NCI-H1092 treated with DMSO at 0.1 percent for 48 hours (cell line): ENCODE measurements at regions not wholly inside any gene's neighbourhood (a gene's known extent, or its start where the extent isn't known, plus 50 kb on each side); places are given as distances from the start of the nearest gene placed in this dataset.

Source experiments
- DNase-seq: peaks from one replicate; lab custom pipeline; 2025; lab: John Stamatoyannopoulos, UW

- DNase-seq = no peak
Measured at GRCh38 chr3:127350172-127351050, 62.6 kb upstream of the PRR20G start.

- no peak for DNase-seq
Measured at GRCh38 chr3:127349501-127350171, 61.8 kb upstream of the PRR20G start.

DNA sequence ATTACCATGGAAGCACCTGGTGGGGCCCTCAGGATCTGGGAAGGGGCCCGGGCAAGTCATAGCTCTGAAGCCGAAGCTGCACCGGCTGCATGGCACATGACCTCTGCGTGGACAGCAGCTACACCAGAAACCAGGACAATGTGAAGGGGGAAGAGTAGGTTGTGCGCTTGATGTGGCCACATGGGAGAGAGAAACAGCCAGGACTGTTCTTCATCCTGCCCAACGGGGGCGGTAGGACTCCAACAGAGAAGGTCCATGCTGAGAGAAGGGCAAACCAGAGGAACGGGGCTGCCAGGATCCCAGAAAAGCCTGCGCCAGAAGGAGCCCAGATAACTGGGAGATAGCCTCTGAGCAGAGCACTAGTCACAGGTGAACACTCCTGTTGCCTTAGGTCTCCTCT is 54.9 kb upstream of the PRR20G start:
- DNase-seq = no peak

DNA sequence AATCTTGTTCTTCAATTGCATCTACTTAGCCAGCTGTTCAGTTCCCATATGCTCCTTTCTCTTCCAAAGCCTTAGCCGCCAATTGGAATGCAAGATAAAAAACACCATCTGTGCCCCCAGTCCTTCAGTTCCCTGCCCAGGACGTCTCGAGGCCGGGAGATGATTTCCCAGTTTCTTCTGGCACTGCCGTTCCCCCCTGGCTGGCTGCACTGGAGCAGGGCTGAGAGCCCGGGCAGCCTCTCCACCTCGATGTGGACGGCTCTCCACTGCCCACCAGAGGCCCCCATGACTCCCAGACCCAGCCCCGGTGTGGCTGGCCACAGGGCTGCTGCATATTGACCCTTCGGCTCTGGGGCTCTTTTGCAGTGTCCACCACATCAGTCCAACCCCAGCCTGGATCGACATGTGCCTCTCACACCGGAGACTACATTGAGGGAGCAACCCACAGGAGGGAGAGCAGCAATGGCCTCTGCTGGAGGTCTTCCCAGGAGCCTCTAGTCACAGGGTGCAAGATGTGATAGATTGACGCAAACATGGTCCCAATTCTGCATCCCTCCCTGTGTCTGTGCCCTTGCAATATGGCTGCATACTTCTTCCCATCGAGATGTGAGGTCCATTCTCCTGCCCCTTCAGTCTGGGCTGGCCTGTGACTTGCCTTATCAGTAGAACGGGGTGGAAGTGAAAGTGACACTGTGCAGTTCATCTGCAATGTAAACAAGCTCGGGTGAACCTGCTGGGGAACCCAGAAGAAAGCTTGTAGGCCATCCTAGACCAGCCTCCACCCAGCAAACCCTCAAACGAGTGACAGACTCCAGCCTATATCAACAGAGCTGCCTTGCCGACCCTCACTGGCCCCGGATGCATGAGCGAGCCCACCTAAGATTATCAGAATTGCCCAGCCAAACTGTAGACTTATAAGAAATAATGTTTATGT is 52.3 kb upstream of the PRR20G start:
- DNase-seq = no peak

- no peak for DNase-seq
Measured at GRCh38 chr3:127339016-127339415, 51.2 kb upstream of the PRR20G start.

DNA sequence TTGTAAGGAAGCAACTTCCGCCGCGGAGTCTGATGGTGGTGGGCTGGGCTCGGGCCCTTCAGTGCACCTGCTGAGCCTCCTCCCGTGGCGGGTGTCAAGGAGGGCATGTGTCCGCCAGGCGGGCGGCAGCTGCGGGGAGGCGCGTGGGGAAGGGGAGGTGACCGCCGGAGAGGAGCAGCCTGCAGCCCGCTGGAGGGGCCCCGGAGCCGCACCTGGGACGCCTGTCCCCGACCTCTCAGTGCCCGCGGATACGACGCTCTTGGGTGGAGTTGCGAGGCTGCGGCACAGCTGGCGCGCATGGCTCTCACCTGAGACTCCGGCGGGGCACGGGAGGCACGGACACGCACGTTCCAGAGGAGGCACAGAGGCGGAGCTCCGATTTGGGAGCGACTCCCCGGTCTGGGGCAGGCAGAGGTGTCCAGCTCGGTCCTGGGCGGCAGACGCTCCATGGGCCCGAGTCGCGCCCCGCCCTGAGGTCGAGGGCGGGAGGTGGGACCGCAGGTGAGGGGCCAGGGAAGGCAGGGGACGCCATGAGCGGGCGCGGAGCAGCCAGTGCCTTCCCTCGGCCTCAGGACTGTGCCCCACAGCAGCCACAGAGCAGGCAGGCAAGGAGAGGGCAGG is 50.2 kb upstream of the PRR20G start:
- no peak for DNase-seq
